Dedifferentiated amniotic fluid mesenchymal stem cell (primary cell): ENCODE measurements at regions not wholly inside any gene's neighbourhood (a gene's known extent, or its start where the extent isn't known, plus 50 kb on each side); places are given as distances from the start of the nearest gene placed in this dataset.

ENCODE experiments used
- DNase-seq: peaks from one replicate; pipeline ENCODE4 v3.0.0-alpha.2; 2016; ENCODE audit errors: extremely low spot score

- DNase-seq, result no peak
Measured at GRCh38 chr2:188851311-188851710, 122.9 kb upstream of the COL3A1 start.

GRCh38 chr2:188851826-188852225 lies 122.3 kb upstream of the COL3A1 start:
- DNase-seq, result no peak

- no peak for DNase-seq
Measured at GRCh38 chr2:188852772-188853171, 121.4 kb upstream of the COL3A1 start.

- peak; percentile 87 for DNase-seq
Measured at GRCh38 chr2:188853307-188853706, 120.9 kb upstream of the COL3A1 start.

GRCh38 chr2:188865681-188866080 lies 108.5 kb upstream of the COL3A1 start:
- DNase-seq, result no peak

- DNase-seq, result no peak
Measured at GRCh38 chr2:188869550-188869949, 104.6 kb upstream of the COL3A1 start.

GRCh38 chr2:188870289-188870688 lies 103.9 kb upstream of the COL3A1 start:
- peak; percentile 54 for DNase-seq

- DNase-seq, result no peak
Measured at GRCh38 chr2:188875104-188875503, 99.1 kb upstream of the COL3A1 start.

GRCh38 chr2:188878716-188879115 lies 95.5 kb upstream of the COL3A1 start:
- no peak for DNase-seq

GRCh38 chr2:188880740-188881139 lies 93.4 kb upstream of the COL3A1 start:
- DNase-seq, result no peak

GRCh38 chr2:188881434-188881833 lies 92.7 kb upstream of the COL3A1 start:
- no peak for DNase-seq

GRCh38 chr2:188884046-188884445 lies 90.1 kb upstream of the COL3A1 start:
- peak; percentile 72 for DNase-seq

GRCh38 chr2:188884517-188884916 lies 89.7 kb upstream of the COL3A1 start:
- DNase-seq, result peak; percentile 42

GRCh38 chr2:188889187-188889586 lies 85.0 kb upstream of the COL3A1 start:
- DNase-seq, result no peak

GRCh38 chr2:188890755-188891154 lies 83.4 kb upstream of the COL3A1 start:
- no peak for DNase-seq

GRCh38 chr2:188892636-188893035 lies 81.5 kb upstream of the COL3A1 start:
- DNase-seq, result peak; percentile 34

GRCh38 chr2:188893972-188894371 lies 80.2 kb upstream of the COL3A1 start:
- DNase-seq, result no peak

GRCh38 chr2:188894979-188895378 lies 79.2 kb upstream of the COL3A1 start:
- DNase-seq, result no peak

GRCh38 chr2:188897096-188897495 lies 77.1 kb upstream of the COL3A1 start:
- peak; percentile 84 for DNase-seq

GRCh38 chr2:188898261-188898660 lies 75.9 kb upstream of the COL3A1 start:
- no peak for DNase-seq

- DNase-seq, result peak; percentile 50
Measured at GRCh38 chr2:188902901-188903491, 71.2 kb upstream of the COL3A1 start.

- no peak for DNase-seq
Measured at GRCh38 chr2:188903740-188904139, 70.4 kb upstream of the COL3A1 start.

GRCh38 chr2:188909036-188909435 lies 65.1 kb upstream of the COL3A1 start:
- no peak for DNase-seq

GRCh38 chr2:188916736-188917135 lies 57.4 kb upstream of the COL3A1 start:
- no peak for DNase-seq
